ENCODE measurements at regions not wholly inside any gene's neighbourhood (a gene's known extent, or its start where the extent isn't known, plus 50 kb on each side); places are given as distances from the start of the nearest gene placed in this dataset.

DNA sequence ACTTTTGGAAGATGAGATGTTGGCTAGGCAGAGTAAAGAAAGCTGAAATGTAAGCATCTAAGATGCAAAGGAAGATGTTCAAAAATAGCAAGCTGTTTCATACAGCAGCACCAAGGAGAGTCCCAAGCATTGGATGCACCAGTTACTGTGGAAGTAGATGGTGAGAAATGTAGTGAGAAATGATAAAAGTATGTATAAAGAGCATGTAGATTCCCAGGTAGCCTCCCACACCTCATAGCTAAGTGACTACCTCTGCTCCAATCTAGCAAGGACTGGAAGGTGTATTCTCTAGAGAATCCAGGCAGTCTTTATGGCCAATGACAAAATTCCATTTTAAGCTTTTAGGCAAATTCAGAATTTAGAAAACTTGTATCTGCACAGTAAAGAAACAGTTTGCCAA is 50.9 kb upstream of the C4orf54 start:
- no peak overlapping the region for H3K4me3 Mint-ChIP-seq
- no peaks in the 10 kb centered on the region for H3K27me3 ChIP-seq (ENCODE audit: control insufficient read depth in 2 of 2, insufficient read depth in 2 of 2, low read length in 2 of 2)
- no peak overlapping the region for H3K27ac Mint-ChIP-seq
- H3K9me3 ChIP-seq (ENCODE audit: control insufficient read depth in 2 of 3, low read length in 3 of 3): no peaks in the 10 kb centered on the region
- no peaks in the 10 kb centered on the region for H3K4me1 Mint-ChIP-seq
- H3K9me3 Mint-ChIP-seq: peaks cover 0 to 6% (median 0%) of the 10 kb centered on the region in 11 donors
- no peak for DNase-seq
- intact Hi-C loops (cut with micrococcal nuclease): no loop called here
- POLR2A ChIA-PET: no interaction called here
- no peak for ATAC-seq
- no peaks in the 10 kb centered on the region for H3K4me1 ChIP-seq (ENCODE audit: control insufficient read depth in 2 of 2, insufficient read depth in 2 of 2, low read length in 2 of 2)
- no peak overlapping the region for H3K4me3 ChIP-seq (ENCODE audit: low read length)
- no peaks in the 10 kb centered on the region for H3K36me3 ChIP-seq (ENCODE audit: control insufficient read depth in 2 of 3, insufficient read depth in 3 of 3, low read length in 3 of 3)
- H3K27ac ChIP-seq (ENCODE audit: low read depth, low read length): no peak overlapping the region
- H3K27me3 Mint-ChIP-seq: peaks cover 0 to 18% (median 6%) of the 10 kb centered on the region in 5 donors
- CTCF ChIA-PET: no interaction called here
- no peaks in the 10 kb centered on the region for H3K36me3 Mint-ChIP-seq
